Gastroesophageal sphincter (tissue), 3 donors: ENCODE measurements at regions not wholly inside any gene's neighbourhood (a gene's known extent, or its start where the extent isn't known, plus 50 kb on each side); places are given as distances from the start of the nearest gene placed in this dataset.

ENCODE experiments used
- CTCF ChIP-seq, 4 experiments: fragments of 200-600 bp in 2 of 4; fragments of 450-650 bp in 2 of 4; sonication (generic) in 1 of 4; IDR thresholded peaks; one replicate each; pipeline ENCODE4 v1.5.1; 2017 to 2019; ENCODE audit warnings: antibody characterized with exemption in 4 of 4, mild to moderate bottlenecking in 2 of 4, moderate library complexity in 2 of 4
- EP300 ChIP-seq: sonication (generic); formaldehyde crosslinking; IDR thresholded peaks from one replicate; pipeline ENCODE4 v1.6.1; 2017; ENCODE audit warnings: antibody characterized with exemption, mild to moderate bottlenecking
- POLR2A ChIP-seq, 2 donors: fragments of 450-650 bp; IDR thresholded peaks; one replicate each; pipeline ENCODE4 v1.6.1; 2017; ENCODE audit warnings: antibody characterized with exemption in 2 of 2, mild to moderate bottlenecking in 2 of 2, moderate library complexity in 1 of 2
- POLR2AphosphoS5 ChIP-seq: sonication (generic); formaldehyde crosslinking; IDR thresholded peaks from one replicate; pipeline ENCODE4 v1.6.1; 2017; ENCODE audit warnings: antibody characterized with exemption

GRCh38 chr13:47349211-47349610 is 452.4 kb upstream of the HTR2A start:
- TF ChIP-seq CTCF (IDR thresholded peaks at IDR 0.05) = no peak
- TF ChIP-seq EP300 = no peak
- no peak for TF ChIP-seq POLR2AphosphoS5
- TF ChIP-seq POLR2A (IDR thresholded peaks at IDR 0.05) = no peak
